Kidney (tissue), 13 donors: ENCODE measurements at regions not wholly inside any gene's neighbourhood (a gene's known extent, or its start where the extent isn't known, plus 50 kb on each side); places are given as distances from the start of the nearest gene placed in this dataset.
"Not testable (repeated sequence)": the region's sequence is repeated elsewhere in the genome, so short reads cannot be mapped to it uniquely, and the experiment has no call there.

Source experiments
- DNase-seq, 5 donors: peaks; one replicate each; pipeline ENCODE4 v3.0.0-alpha.2; 2013 to 2020
- FAIRE-seq: peaks from 2 replicates; lab custom pipeline; 2012; peaks lifted over from hg19 to GRCh38; lab: Jason Lieb, UNC
- H3K27ac ChIP-seq, 2 donors: one replicate each; pipeline ENCODE4 v1.7.0; 2013; ENCODE audit warnings: low read depth in 2 of 2, low read length in 2 of 2, inconsistent platforms in 1 of 2
- H3K27me3 ChIP-seq: one replicate; pipeline ENCODE4 v1.7.1; 2013; ENCODE audit warnings: low read length, inconsistent platforms; ENCODE audit not compliant: control insufficient read depth, insufficient read depth
- H3K36me3 ChIP-seq, 3 donors: one replicate each; pipeline versions ENCODE4 v1.7.0 to v1.7.1; 2013; ENCODE audit warnings: low read length in 3 of 3, control low read depth in 1 of 3, inconsistent platforms in 1 of 3; ENCODE audit not compliant: insufficient read depth in 3 of 3, control insufficient read depth in 2 of 3
- H3K4me1 ChIP-seq, 3 donors: one replicate each; pipeline versions ENCODE4 v1.7.0 to v1.7.1; 2013; ENCODE audit warnings: low read length in 3 of 3, inconsistent platforms in 1 of 3, low read depth in 1 of 3; ENCODE audit not compliant: control insufficient read depth in 2 of 3, insufficient read depth in 2 of 3
- H3K4me3 ChIP-seq, 3 donors: one replicate each; pipeline versions ENCODE4 v1.7.0 to v1.8.1; 2013; ENCODE audit warnings: low read length in 3 of 3, control low read depth in 1 of 3, inconsistent platforms in 1 of 3
- H3K9ac ChIP-seq, 3 donors: one replicate each; pipeline versions ENCODE4 v1.7.0 to v1.7.1; 2013; ENCODE audit warnings: low read length in 3 of 3, control low read depth in 1 of 3, inconsistent platforms in 1 of 3
- H3K9me3 ChIP-seq, 3 donors: one replicate each; pipeline versions ENCODE4 v1.7.0 to v1.7.1; 2013; ENCODE audit warnings: low read length in 3 of 3, control low read depth in 1 of 3, inconsistent platforms in 1 of 3; ENCODE audit not compliant: control insufficient read depth in 2 of 3, insufficient read depth in 1 of 3
- intact Hi-C: fragments of 100-400 bp; cut with DNase I; formaldehyde crosslinking; loops from one replicate; pipeline ENCODE4 v1.11.1; 2022
- TF ChIP-seq, protein P1 (sequence below): IDR thresholded peaks from 3 replicates; pipeline ENCODE4 v1.5.1; 2012; ENCODE audit warnings: mild to moderate bottlenecking, moderate library complexity, borderline replicate concordance; ENCODE audit not compliant: insufficient read depth; ENCODE audit errors: extremely low read depth
- donor health status: control.
- donor health status: control.
- donor health status: control.
- donor health status: control.
- donor health status: control.
- donor health status: DM: yes; HTN: yes; CAD: no.
- donor health status: Normal renal cell carcinoma (clear cell type).

DNA sequence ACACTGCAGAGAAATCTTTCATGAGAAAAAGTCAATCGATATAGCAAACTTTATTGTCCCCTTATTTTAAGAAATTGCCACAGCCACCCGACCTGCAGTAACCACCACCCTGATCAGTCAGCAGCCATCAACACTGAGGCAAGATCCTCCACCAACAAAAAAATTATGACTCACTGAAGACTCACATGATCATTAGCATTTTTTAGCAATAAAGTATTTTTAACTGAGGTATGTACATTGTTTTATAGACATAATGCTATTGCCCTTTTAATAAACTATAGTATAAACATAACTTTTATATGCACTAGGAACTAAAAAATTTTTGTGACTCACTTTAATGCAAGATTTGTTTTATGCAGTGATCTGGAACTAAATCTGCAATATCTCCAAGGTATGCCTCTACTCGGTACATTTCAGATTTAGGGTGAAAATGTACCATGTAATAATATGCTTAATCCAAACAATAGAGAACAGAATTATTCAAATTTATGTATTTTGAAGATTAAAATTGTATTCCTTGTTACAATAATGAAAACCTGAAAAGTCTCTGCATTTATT, 79.2 kb upstream of the CEP126 start:
- H3K9me3 ChIP-seq: no peaks in the 10 kb centered on the region
- no peaks in the 10 kb centered on the region for H3K4me1 ChIP-seq
- no peaks in the 10 kb centered on the region for H3K36me3 ChIP-seq
- H3K27me3 ChIP-seq: no peaks in the 10 kb centered on the region
- FAIRE-seq: no peak
- no peak overlapping the region for H3K9ac ChIP-seq
- no peak overlapping the region for H3K27ac ChIP-seq
- intact Hi-C loops: no loop called here
- TF ChIP-seq, protein P1, sequence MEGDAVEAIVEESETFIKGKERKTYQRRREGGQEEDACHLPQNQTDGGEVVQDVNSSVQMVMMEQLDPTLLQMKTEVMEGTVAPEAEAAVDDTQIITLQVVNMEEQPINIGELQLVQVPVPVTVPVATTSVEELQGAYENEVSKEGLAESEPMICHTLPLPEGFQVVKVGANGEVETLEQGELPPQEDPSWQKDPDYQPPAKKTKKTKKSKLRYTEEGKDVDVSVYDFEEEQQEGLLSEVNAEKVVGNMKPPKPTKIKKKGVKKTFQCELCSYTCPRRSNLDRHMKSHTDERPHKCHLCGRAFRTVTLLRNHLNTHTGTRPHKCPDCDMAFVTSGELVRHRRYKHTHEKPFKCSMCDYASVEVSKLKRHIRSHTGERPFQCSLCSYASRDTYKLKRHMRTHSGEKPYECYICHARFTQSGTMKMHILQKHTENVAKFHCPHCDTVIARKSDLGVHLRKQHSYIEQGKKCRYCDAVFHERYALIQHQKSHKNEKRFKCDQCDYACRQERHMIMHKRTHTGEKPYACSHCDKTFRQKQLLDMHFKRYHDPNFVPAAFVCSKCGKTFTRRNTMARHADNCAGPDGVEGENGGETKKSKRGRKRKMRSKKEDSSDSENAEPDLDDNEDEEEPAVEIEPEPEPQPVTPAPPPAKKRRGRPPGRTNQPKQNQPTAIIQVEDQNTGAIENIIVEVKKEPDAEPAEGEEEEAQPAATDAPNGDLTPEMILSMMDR: no peak
- DNase-seq: no peak
- no peak overlapping the region for H3K4me3 ChIP-seq

DNA sequence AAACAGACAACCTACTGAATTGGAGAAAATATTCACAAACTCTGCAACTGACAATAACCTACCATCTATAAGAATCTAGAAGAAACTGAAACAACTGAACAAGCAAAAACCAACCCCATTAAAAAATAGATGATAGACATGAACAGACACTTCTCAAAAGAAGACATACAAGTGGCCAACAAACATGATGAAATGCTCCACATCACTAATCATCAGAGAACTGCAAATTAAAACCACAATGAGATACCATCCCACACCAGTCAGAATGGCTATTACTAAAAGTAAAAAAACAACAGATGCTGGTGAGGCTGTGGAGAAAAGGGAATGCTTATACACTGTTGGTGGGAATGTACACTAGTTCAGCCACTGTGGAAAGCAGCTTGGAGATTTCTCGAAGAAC, 84.3 kb upstream of the CEP126 start:
- H3K9me3 ChIP-seq, H3K4me3 ChIP-seq, H3K36me3 ChIP-seq, intact Hi-C loops, H3K4me1 ChIP-seq, H3K27me3 ChIP-seq, FAIRE-seq, DNase-seq, H3K27ac ChIP-seq, H3K9ac ChIP-seq: not testable (repeated sequence)

DNA sequence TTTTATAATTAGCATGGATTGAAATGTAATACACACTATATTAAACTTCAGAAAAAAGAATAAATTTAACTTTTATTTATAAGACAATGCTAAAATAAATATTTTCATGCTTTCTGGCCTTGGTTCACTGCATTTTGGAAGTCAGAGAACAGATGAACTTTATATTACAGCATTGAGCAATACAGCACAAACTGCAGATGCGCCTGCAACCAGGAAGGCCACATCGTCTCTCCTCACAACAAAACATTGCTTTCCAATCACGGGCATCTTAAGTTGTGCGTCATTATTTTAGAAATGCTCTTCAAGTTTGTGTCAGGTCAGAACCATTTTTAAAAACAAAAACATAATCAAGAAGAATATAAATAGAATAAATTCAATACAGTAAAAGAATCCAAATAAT, 89.3 kb upstream of the CEP126 start:
- FAIRE-seq: peak; percentile 66
- TF ChIP-seq, protein P1: no peak
- intact Hi-C loops: no loop called here
- H3K4me3 ChIP-seq: no peak overlapping the region
- H3K27ac ChIP-seq: no peak overlapping the region
- no peaks in the 10 kb centered on the region for H3K9me3 ChIP-seq
- DNase-seq: no peak
- no peaks in the 10 kb centered on the region for H3K36me3 ChIP-seq
- no peaks in the 10 kb centered on the region for H3K27me3 ChIP-seq
- no peaks in the 10 kb centered on the region for H3K4me1 ChIP-seq
- H3K9ac ChIP-seq: no peak overlapping the region

DNA sequence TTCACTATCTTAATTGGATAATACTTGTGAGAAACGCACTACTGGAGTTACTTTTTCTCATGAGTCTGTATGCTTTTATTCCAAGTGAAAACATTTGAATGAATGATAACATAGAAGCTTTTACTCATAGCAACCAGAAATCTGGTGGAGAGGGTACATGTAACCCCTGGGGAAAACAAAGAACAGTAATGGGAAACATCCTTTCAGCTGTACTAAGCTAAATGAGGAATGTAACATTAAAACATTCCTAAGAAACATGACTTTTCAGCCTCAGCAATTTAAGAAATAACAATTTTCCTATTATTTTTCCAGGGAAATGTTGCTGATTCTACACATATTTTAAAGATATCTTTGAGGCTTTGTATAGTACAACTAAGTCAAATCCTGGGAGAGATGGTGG, 97.2 kb upstream of the CEP126 start:
- no peaks in the 10 kb centered on the region for H3K27me3 ChIP-seq
- H3K9ac ChIP-seq: no peak overlapping the region
- intact Hi-C loops: no loop called here
- H3K4me3 ChIP-seq: no peak overlapping the region
- H3K9me3 ChIP-seq: no peaks in the 10 kb centered on the region
- H3K4me1 ChIP-seq: no peaks in the 10 kb centered on the region
- TF ChIP-seq, protein P1: no peak
- DNase-seq (no peak), FAIRE-seq (no peak)
- no peaks in the 10 kb centered on the region for H3K36me3 ChIP-seq
- peak overlapping the region in 1 of 2 donors; percentile 23 for H3K27ac ChIP-seq
